ENCODE measurements at regions not wholly inside any gene's neighbourhood (a gene's known extent, or its start where the extent isn't known, plus 50 kb on each side); places are given as distances from the start of the nearest gene placed in this dataset.

GRCh38 chr4:16337936-16338335 lies 111.7 kb upstream of the TAPT1 start:
- no peak overlapping the region for H2AFZ ChIP-seq (ENCODE audit: low read length)
- no TSS peak for BruUV-seq (replicated peaks)
- H3K27me3 ChIP-seq (ENCODE audit: control insufficient read depth in 1 of 2, insufficient read depth in 2 of 2, low read length in 2 of 2): no peaks in the 10 kb centered on the region
- TF ChIP-seq MTF2 (CRISPR knock-in tag; IDR thresholded peaks at IDR 0.05; ENCODE audit: borderline replicate concordance) (no peak), SPEN (CRISPR knock-in tag; IDR thresholded peaks at IDR 0.05; ENCODE audit: low read depth) (no peak), GATA4 (IDR thresholded peaks at IDR 0.05; ENCODE audit: borderline replicate concordance, low read depth) (no peak), TARDBP (CRISPR knock-in tag; IDR thresholded peaks at IDR 0.05) (no peak)
- no peak for DNase-seq (ENCODE audit: low spot score)
- no peaks in the 10 kb centered on the region for H3K9me3 ChIP-seq (ENCODE audit: low read length)
- no peak for FAIRE-seq
- WGBS (ENCODE audit: low lambda C conversion rate): 0% methylated on average over 2 of the region's 2 CpGs
- intact Hi-C loops (cut with micrococcal nuclease; ENCODE audit: unreplicated experiment) (no loop called here), in situ Hi-C loops (cut with HindIII; ENCODE audit: extremely low pct_ligation_motif_present, low pct_unique_long_range_greater_than_20kb) (loop anchor here (25.0 kb wide), 1 partner anchor 399 kb away; no protein-coding TSS in a partner anchor)
- no peak overlapping the region for H3K9ac ChIP-seq (ENCODE audit: insufficient read depth, low read depth, low read length)
- H3K27ac ChIP-seq (ENCODE audit: extremely low read length, insufficient read depth, low read length): no peak overlapping the region
- no peak for ATAC-seq
- H3K4me3 ChIP-seq (replicated peaks in 1 of 3; ENCODE audit: insufficient read depth in 1 of 3, low read depth in 2 of 3, low read length in 3 of 3): no peak overlapping the region
- H3K4me1 ChIP-seq (ENCODE audit: insufficient read depth, low read length): no peaks in the 10 kb centered on the region
- CTCF ChIA-PET (ENCODE audit: low intra/inter-chr PET ratio, low total read pairs): no interaction called here
- no peaks in the 10 kb centered on the region for H4K20me1 ChIP-seq (ENCODE audit: insufficient read depth, low read length)
- POLR2A ChIA-PET: no interaction called here
- H3K4me2 ChIP-seq (ENCODE audit: low read depth, low read length): no peak overlapping the region
- H3K36me3 ChIP-seq (replicated peaks in 1 of 2; ENCODE audit: control insufficient read depth in 1 of 2, insufficient read depth in 2 of 2, low read length in 2 of 2): no peaks in the 10 kb centered on the region
- H3K79me2 ChIP-seq (ENCODE audit: insufficient read depth, low read length): no peaks in the 10 kb centered on the region

- POLR2A ChIA-PET: no interaction called here
- TF ChIP-seq ATF1 (CRISPR knock-in tag; IDR thresholded peaks at IDR 0.05) (no peak), THAP7 (CRISPR knock-in tag; IDR thresholded peaks at IDR 0.05) (no peak), ZNF577 (CRISPR knock-in tag; IDR thresholded peaks at IDR 0.05; ENCODE audit: borderline replicate concordance, low read depth) (no peak), E2F5 (CRISPR knock-in tag; conservative IDR thresholded peaks at IDR 0.05) (no peak), ERF (CRISPR knock-in tag; IDR thresholded peaks at IDR 0.05) (no peak), MNT (IDR thresholded peaks at IDR 0.05) (no peak), PAWR (CRISPR knock-in tag; IDR thresholded peaks at IDR 0.05; ENCODE audit: borderline replicate concordance) (no peak), ZFP62 (CRISPR knock-in tag; IDR thresholded peaks at IDR 0.05) (no peak), ZNF543 (CRISPR knock-in tag; IDR thresholded peaks at IDR 0.05) (no peak), ZKSCAN1 (IDR thresholded peaks at IDR 0.05; ENCODE audit: low read length) (no peak), ZBTB33 (CRISPR knock-in tag; IDR thresholded peaks at IDR 0.05) (no peak), GTF2F1 (IDR thresholded peaks at IDR 0.05; ENCODE audit: low read length) (no peak)
Observed at GRCh38 chr4:16334601-16335000, 108.3 kb upstream of the TAPT1 start.

More at GRCh38 chr4:16334601-16335000, 108.3 kb upstream of the TAPT1 start:
- ATAC-seq: no peak
- no peaks in the 10 kb centered on the region for H3K27me3 ChIP-seq (ENCODE audit: control insufficient read depth in 1 of 2, insufficient read depth in 2 of 2, low read length in 2 of 2)
- 31% methylated on average over 2 of the region's 2 CpGs for WGBS (ENCODE audit: low lambda C conversion rate)
- intact Hi-C loops (cut with micrococcal nuclease; ENCODE audit: unreplicated experiment): no loop called here
- H3K27ac ChIP-seq (ENCODE audit: extremely low read length, insufficient read depth, low read length): no peak overlapping the region
- no peak for FAIRE-seq
- H3K9ac ChIP-seq (ENCODE audit: insufficient read depth, low read depth, low read length): no peak overlapping the region
- H3K36me3 ChIP-seq (replicated peaks in 1 of 2; ENCODE audit: control insufficient read depth in 1 of 2, insufficient read depth in 2 of 2, low read length in 2 of 2): no peaks in the 10 kb centered on the region
- H4K20me1 ChIP-seq (ENCODE audit: insufficient read depth, low read length): no peaks in the 10 kb centered on the region
- DNase-seq (ENCODE audit: low spot score): no peak
- H3K4me2 ChIP-seq (ENCODE audit: low read depth, low read length): no peak overlapping the region
- BruUV-seq (replicated peaks): no TSS peak
- CTCF ChIA-PET (ENCODE audit: low intra/inter-chr PET ratio, low total read pairs): no interaction called here
- H3K4me3 ChIP-seq (replicated peaks in 1 of 3; ENCODE audit: insufficient read depth in 1 of 3, low read depth in 2 of 3, low read length in 3 of 3): no peak overlapping the region
- in situ Hi-C loops (cut with HindIII; ENCODE audit: extremely low pct_ligation_motif_present, low pct_unique_long_range_greater_than_20kb): loop anchor here (25.0 kb wide), 1 partner anchor 403 kb away; no protein-coding TSS in a partner anchor
- H3K4me1 ChIP-seq (ENCODE audit: insufficient read depth, low read length): no peaks in the 10 kb centered on the region
- H3K79me2 ChIP-seq (ENCODE audit: insufficient read depth, low read length): no peaks in the 10 kb centered on the region
- H3K9me3 ChIP-seq (ENCODE audit: low read length): no peaks in the 10 kb centered on the region
- no peak overlapping the region for H2AFZ ChIP-seq (ENCODE audit: low read length)

Measured in HepG2 (cell line).